DOHH2 (cell line): ENCODE measurements at regions not wholly inside any gene's neighbourhood (a gene's known extent, or its start where the extent isn't known, plus 50 kb on each side); places are given as distances from the start of the nearest gene placed in this dataset.

ENCODE experiments used
- H3F3A ChIP-seq: fragments of 200-600 bp; sonication (generic), shearing (Covaris generic); 2 replicates; pipeline ENCODE4 v1.6.0; 2016; ENCODE audit warnings: antibody characterized with exemption, mild to moderate bottlenecking; ENCODE audit not compliant: control insufficient read depth, insufficient read depth
- H3K27ac ChIP-seq: fragments of 200-600 bp; sonication (generic); 2 replicates; pipeline ENCODE4 v1.5.1; 2014; ENCODE audit warnings: low read depth, mild to moderate bottlenecking, low read length, moderate library complexity
- H3K27me3 ChIP-seq: fragments of 200-600 bp; sonication (generic); 2 replicates; pipeline ENCODE4 v1.6.1; 2014; ENCODE audit warnings: mild to moderate bottlenecking, low read length, mixed read lengths; ENCODE audit not compliant: control insufficient read depth
- H3K36me3 ChIP-seq: fragments of 200-600 bp; sonication (generic); 2 replicates; pipeline ENCODE4 v1.6.1; 2014; ENCODE audit warnings: mild to moderate bottlenecking, low read length, moderate library complexity, mixed read lengths; ENCODE audit not compliant: control insufficient read depth
- H3K4me1 ChIP-seq: fragments of 200-600 bp; sonication (generic); 2 replicates; pipeline ENCODE4 v1.6.1; 2014; ENCODE audit warnings: mild to moderate bottlenecking, low read length, mixed read lengths; ENCODE audit not compliant: control insufficient read depth
- H3K4me2 ChIP-seq: fragments of 200-600 bp; sonication (generic); 2 replicates; pipeline ENCODE4 v1.6.0; 2014; ENCODE audit warnings: mild to moderate bottlenecking, low read length, moderate library complexity
- H3K4me3 ChIP-seq: fragments of 200-600 bp; sonication (generic); 2 replicates; pipeline ENCODE4 v1.5.1; 2014; ENCODE audit warnings: mild to moderate bottlenecking, low read length, mixed read lengths
- H3K79me2 ChIP-seq: fragments of 200-600 bp; sonication (generic); 2 replicates; pipeline ENCODE4 v1.6.1; 2014; ENCODE audit warnings: mild to moderate bottlenecking, low read length, mixed read lengths; ENCODE audit not compliant: control insufficient read depth
- H3K9me2 ChIP-seq: fragments of 200-600 bp; sonication (generic); replicated peaks from 2 replicates; pipeline ENCODE4 v1.6.1; 2014; ENCODE audit warnings: mild to moderate bottlenecking, low read length, mixed read lengths; ENCODE audit not compliant: control insufficient read depth
- H3K9me3 ChIP-seq: fragments of 200-600 bp; sonication (generic); 2 replicates; pipeline ENCODE4 v1.6.1; 2014; ENCODE audit warnings: antibody characterized with exemption, low read length, mixed read lengths; ENCODE audit not compliant: control insufficient read depth, insufficient read depth
- H4K20me1 ChIP-seq: fragments of 200-600 bp; sonication (generic); 2 replicates; pipeline ENCODE4 v1.6.0; 2014; ENCODE audit warnings: low read depth, mild to moderate bottlenecking, antibody characterized with exemption, low read length, moderate library complexity; ENCODE audit not compliant: control insufficient read depth, insufficient read depth
- CTCF ChIP-seq: fragments of 200-600 bp; sonication (generic); IDR thresholded peaks from one replicate; pipeline ENCODE4 v1.5.1; 2014; ENCODE audit warnings: antibody characterized with exemption, mild to moderate bottlenecking, low read depth, low read length; ENCODE audit not compliant: poor library complexity, severe bottlenecking
- EZH2phosphoT487 ChIP-seq: fragments of 200-600 bp; sonication (generic); IDR thresholded peaks from 2 replicates; pipeline ENCODE4 v1.6.1; 2017; ENCODE audit warnings: borderline replicate concordance, mild to moderate bottlenecking, antibody characterized with exemption, low read length, moderate library complexity, mixed read lengths

DNA sequence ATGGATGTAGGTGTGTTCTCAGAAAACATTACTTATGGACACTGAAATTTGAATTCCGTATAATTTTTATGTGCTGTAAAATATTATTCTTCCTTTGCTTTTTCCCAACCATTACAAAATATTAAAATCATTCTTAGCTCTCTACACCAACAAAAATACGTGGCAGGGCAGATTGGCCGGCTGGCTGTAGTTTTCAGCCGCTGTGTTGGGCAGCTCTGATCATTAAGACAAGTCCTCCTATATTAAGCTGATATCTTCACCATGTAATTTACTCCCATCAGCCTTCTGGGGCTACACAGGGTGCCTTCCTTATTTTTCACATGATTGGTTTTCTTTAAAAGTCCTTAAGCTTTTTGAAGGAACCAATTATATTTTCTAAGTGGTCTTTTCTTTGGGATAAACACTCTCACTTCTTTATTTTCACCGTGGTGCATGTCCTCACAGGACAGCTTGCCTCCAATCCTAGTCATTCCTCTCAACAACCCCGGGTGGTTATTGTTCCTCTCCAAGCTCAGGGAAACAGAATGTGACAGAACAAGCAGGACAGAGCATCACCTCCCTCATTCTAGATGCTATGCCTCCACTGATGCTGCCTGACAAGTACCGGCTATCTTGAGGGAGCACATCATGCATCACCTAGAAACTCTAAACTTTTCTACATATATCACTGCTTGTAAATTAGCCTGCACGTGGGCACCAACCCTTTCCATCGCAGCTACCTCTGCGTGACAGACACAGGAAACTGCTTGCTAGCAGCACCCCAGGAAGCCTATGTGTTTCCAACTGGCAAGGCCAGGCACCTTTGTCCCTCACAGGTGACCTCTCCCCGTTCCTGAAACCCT, 362.3 kb downstream of the MYCN start:
- Histone ChIP-seq H3K36me3 (no peaks in the 10 kb centered on the region), H4K20me1 (no peaks in the 10 kb centered on the region), H3K9me2 (no peaks in the 10 kb centered on the region), H3K4me3 (no peak overlapping the region), H3K79me2 (no peaks in the 10 kb centered on the region), H3K27ac (no peak overlapping the region), H3K4me2 (no peak overlapping the region), H3K4me1 (no peaks in the 10 kb centered on the region), H3K27me3 (0 out of 2 replicates have a peak, but pooled peaks cover 2% of the 10 kb centered on the region), H3F3A (no peaks in the 10 kb centered on the region), H3K9me3 (no peaks in the 10 kb centered on the region)
- TF ChIP-seq CTCF (no peak), EZH2phosphoT487 (no peak)

- Histone ChIP-seq H3K27me3 (0 out of 2 replicates have a peak, but pooled peaks cover 2% of the 10 kb centered on the region), H3K27ac (no peak overlapping the region), H3F3A (no peaks in the 10 kb centered on the region), H3K4me1 (no peaks in the 10 kb centered on the region), H3K9me2 (no peaks in the 10 kb centered on the region), H3K4me2 (no peak overlapping the region), H3K79me2 (no peaks in the 10 kb centered on the region), H4K20me1 (no peaks in the 10 kb centered on the region), H3K36me3 (no peaks in the 10 kb centered on the region), H3K4me3 (no peak overlapping the region), H3K9me3 (no peaks in the 10 kb centered on the region)
- TF ChIP-seq CTCF (no peak), EZH2phosphoT487 (no peak)
These were observed 361.6 kb downstream of the MYCN start for GRCh38 chr2:16301961-16302360.

DNA sequence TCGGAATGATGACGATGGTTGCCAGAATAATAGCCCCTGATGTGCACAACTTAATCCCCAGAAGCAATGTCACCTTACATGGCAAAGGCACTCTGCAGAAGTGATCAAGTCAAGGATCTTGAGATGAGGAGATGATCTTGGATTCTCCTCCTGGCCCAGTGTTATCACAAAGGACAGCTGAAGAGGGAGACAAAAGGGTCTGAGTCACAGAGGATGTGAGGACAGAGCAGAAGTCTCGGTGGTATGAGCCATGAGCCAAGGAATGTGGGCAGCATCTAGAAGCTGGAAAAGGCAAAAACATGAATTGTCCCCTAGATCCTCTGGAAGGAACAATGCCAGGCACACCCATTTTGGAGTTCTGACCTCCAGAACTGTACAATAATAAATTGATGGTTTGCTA, 358.5 kb downstream of the MYCN start:
- H3K4me2 ChIP-seq: no peak overlapping the region
- no peaks in the 10 kb centered on the region for H3K4me1 ChIP-seq
- TF ChIP-seq EZH2phosphoT487: no peak
- TF ChIP-seq CTCF: no peak
- no peaks in the 10 kb centered on the region for H3K9me3 ChIP-seq
- no peaks in the 10 kb centered on the region for H3F3A ChIP-seq
- no peak overlapping the region for H3K27ac ChIP-seq
- no peaks in the 10 kb centered on the region for H3K9me2 ChIP-seq
- 0 out of 2 replicates have a peak, but pooled peaks cover 2% of the 10 kb centered on the region for H3K27me3 ChIP-seq
- no peaks in the 10 kb centered on the region for H3K36me3 ChIP-seq
- no peaks in the 10 kb centered on the region for H3K79me2 ChIP-seq
- no peak overlapping the region for H3K4me3 ChIP-seq
- H4K20me1 ChIP-seq: no peaks in the 10 kb centered on the region
